GM21515 (cell line): ENCODE measurements at regions not wholly inside any gene's neighbourhood (a gene's known extent, or its start where the extent isn't known, plus 50 kb on each side); places are given as distances from the start of the nearest gene placed in this dataset.

Source experiments
- ATAC-seq: cut with Tn5 transposase; IDR thresholded peaks from one replicate; pipeline ENCODE4 v1.9.1; 2021; ENCODE audit not compliant: unreplicated experiment

DNA sequence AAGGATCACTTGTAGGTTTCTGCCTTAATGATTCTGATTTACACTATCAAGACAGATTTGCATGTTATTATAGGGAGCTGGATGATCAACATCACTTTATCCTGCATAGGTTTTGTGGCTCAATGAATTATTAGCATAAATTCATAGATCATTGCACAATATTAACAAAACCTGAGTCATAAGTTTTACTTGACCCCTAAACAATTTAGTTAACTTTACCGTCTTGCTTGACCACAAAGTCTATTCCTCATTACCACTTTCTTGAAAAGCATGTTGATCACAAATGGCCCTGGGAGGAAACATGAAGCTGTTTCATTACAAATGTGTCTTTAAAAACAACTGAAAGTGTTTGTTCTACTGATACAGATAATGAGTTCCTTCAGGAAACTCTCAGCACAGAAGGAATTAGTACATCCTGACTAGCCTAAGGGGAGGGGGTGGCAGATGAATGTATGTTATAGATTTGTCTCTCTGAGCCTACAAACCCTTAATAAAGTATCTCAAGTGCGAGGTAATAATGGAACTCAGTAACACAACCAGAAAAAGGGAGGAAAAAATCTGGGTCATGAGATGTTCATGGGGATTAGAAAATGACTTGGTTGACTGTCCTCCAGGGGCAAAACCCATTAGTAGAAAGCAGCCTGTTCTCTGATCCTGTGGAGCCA, 303.4 kb downstream of the PIK3C3 start:
- ATAC-seq: no peak

DNA sequence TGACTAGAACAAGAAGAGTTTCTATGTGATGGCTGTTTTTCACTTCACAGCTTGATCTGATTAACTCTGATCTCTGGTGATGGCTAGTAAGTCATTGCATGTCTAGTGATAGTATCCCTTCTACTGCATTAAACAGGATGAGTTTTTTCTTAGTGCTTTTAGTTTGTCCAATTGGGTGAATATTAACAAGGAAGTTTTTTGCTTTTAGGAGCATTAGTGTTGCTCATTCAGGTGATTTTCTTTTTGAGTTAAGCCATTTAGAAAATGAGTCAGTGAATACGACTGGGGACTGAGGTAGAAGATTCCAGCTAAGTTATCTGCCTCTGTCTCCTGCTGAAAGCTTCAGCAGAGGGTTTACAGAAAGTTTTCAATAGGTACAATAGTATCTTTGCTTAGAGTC, 306.7 kb downstream of the PIK3C3 start:
- no peak for ATAC-seq

DNA sequence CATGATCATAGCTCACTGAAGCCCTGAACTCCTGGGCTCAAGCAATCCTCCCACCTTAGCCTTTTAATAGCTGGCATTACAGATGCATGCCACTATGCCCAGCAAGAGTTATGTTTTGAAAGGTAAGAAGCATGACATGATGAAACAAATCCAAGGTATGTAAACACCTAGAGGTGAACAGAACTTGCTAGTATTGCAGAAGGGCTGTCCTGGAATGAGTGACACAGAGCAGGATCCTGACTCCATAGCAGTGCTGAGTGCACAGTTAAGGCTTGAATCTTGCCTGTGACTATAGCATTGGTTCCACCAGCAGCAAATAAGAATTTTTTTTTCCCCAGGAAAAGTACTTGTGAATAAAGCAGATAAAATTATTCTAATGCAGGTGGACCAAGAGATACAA, 309.5 kb downstream of the PIK3C3 start:
- ATAC-seq: no peak

- no peak for ATAC-seq
These were observed 313.2 kb downstream of the PIK3C3 start for GRCh38 chr18:42268186-42268725.

DNA sequence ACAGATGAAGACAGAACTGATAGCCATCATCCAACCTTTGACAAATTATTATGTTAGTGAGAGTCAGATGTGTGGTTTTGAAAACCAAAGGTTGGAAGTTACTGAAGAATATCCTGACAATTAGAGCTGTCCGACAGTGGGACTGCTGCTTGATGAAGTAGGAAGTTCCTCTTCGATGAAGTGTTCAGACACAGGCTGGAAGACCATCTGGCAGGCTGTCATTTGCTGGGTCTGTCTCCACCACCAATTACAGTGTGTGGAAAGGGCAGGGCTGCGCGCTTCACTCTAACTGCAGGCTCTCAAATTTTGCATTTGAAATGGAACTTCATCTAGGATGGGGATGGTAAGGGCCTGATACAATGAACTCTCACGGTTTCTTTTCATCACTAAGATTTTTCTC, 313.8 kb downstream of the PIK3C3 start:
- ATAC-seq: no peak

- no peak for ATAC-seq
These were observed 316.8 kb downstream of the PIK3C3 start for GRCh38 chr18:42271647-42272414.

DNA sequence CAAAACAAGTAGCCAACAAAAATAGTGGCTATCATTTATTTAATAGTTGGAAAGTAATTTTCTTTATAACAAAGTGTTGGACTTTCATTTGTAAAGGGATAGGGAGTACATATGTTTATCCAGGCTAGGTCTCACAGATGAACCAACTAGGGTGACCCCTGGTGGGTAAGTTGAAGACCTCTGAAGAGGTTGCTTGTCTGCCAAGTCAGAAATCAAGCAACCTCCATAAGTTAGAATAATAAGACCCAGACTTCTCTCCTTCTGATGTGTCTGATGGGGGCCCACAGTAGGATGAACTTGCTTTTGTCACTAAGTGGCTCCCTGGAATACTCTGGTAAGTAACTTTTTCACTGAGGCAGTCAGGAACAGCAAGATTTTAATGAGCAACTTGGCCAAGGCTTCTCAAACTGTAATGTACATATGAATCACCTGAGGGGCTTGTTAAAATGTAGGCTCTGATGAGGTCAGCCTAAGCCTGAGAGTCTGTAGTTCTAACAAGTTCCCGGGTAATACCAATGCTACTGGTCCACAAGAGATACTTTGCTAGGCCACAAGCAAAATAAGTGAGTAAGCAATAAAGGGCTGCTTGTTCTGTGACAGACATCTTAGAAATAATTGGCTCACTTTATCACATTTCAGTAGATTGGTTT, 319.6 kb downstream of the PIK3C3 start:
- ATAC-seq: no peak

DNA sequence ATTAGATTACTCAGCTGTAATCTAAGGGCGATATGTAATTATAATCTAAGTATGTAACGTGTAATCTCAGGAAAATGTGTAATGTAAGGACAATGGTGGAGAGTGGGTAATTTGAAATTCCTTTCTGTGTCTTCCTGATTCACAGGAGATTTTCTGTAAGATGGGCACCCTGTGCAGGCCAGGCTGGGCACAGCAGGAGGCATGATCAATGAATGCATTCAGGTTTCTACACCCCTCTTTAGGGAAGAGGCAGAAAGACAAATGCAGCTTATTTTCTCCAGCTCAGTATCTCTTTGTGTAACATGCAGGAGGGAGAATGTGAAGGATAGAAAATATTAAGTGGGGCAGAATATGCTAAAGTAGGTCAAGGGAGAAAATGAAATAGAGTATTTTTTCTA, 320.1 kb downstream of the PIK3C3 start:
- no peak for ATAC-seq

- ATAC-seq: no peak
These were observed 321.1 kb downstream of the PIK3C3 start for GRCh38 chr18:42275949-42276730.

GRCh38 chr18:42281124-42281523, 326.1 kb downstream of the PIK3C3 start:
- no peak for ATAC-seq

DNA sequence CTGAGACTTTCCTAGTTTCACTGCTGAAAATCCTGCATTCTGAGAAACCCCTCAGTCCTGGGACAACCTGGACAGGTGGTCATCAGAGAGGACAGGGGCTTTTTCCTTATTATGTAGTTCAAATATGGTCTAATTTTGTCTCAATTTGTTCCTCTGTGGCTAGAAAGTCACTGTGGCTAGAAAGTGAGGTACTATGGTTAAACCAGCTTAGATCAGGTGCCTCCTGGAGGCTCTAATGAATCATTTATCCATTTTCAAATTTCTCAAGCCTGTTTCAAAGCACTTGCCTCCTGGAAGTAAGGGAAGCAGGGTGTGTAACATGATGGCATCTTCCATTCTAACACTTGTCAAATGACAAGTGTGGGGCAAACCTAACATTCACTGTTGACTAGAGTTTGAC, 326.8 kb downstream of the PIK3C3 start:
- ATAC-seq: no peak

DNA sequence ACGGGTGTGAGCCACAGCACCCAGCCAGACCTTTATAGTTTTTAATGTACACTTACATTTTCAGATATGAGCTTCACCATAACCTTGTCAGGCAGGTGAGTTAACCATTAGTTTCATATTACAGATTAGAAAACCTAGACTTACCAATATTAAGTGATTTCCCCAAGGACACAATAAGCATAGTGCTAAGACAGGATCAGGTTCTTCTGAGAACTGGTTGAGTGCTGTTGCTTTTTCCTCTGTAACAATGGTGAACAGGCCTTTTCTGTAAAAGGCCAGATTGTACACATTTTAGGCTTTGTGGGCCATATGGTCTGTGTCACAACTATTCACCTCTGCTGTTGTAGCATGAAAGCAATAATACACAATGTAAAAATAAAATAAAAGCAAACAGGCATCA, 332.0 kb downstream of the PIK3C3 start:
- ATAC-seq: no peak

GRCh38 chr18:42288129-42288528, 333.1 kb downstream of the PIK3C3 start:
- no peak for ATAC-seq

DNA sequence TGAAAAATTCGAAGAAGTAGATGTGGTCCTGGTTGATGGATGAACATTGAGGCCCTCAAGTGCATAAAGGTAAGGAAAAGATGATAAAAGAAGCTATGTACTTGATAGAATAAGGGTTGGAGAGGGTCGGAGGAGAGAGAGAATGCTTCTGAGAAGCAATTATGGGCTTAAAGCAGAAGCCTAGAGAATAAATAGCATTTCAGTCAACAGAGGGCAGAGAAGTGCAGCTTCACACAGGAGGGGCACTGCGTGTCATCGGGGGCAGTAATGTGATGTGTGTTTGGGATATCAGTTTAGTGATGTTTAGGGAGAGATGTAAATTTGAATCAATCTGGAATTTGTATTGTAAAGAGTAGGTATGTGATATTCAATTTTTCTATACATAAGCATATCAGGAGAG, 334.5 kb downstream of the PIK3C3 start:
- no peak for ATAC-seq

DNA sequence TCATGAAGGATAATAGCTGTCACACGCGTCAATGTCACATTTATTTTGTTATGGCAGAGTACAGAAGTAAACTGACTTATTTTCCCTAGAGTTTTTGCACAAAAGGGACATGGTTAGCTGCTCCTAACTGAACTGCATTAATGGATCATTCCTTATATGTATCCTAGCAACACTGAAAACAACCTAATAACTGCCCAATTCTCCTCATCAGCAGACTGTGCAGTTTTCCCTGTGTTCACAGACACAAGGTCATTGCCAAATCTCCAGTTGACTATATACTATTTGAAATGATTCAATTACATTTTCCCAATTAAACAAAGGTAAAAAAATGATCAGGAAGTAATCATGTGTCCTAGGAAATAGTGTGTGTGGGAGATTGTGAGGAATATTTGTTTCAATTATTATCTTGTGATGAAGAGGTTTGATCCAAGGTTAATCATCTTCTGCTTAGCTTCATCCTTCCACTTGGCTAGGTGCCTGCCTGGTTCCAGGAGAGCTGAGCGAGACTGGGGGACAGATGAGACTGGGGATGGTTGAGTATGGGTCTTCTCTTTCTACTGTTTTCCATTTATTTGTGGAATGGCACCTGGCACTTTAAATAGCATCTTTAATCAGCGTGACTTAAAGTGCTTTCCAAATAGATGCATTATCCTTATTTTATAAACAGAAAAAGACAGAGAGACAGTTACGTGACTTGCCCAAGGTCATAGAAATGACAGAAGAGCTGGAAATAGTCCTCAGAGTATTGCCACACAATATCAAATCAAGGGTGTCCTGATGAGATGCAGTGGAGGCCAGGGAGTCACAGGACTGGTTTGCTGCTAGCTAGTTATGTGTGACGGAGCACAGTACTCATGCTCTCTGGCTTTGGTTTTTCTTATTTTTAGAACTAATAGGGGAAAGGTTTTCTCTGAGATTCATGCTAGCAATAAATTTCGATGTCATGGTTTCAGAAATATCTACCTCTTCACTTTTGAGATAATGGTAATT, 335.6 kb downstream of the PIK3C3 start:
- ATAC-seq: no peak

DNA sequence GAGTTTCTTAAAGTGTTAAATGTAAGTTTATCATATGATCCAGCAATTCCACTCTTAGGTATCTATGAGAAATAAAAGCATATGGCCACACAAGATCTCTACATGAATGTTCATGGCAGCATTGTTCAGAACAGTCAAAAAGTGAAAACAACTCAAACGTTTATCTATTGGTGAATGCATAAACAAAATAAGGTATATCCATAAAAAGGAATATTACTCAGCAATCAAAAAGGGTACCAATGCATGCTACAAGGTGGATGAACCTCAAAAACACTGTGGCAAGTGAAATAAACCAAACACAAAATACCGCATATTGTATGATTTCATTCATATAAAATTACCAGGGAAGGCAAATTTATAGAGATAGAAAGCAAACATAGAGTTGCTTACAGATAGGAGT, 337.6 kb downstream of the PIK3C3 start:
- no peak for ATAC-seq

- ATAC-seq: no peak
These were observed 341.2 kb downstream of the PIK3C3 start for GRCh38 chr18:42296192-42296591.

DNA sequence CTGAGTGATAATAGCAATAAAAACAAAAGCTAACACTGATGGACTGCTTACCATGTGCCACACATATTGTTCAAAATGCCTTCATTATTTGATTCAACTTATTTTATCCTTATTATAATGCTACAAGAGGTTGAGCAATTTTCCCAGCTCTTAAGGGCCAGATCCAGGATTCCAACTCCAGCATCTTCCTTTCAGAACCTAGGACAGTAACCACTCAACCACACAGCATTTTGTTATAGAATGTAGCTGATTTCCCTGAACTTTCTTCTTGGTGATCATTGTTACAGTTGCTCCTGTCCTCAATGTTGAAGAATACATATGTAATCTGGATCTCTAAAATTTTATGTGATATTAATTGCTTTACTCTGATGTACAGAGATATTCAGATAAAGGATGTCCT, 341.7 kb downstream of the PIK3C3 start:
- no peak for ATAC-seq

DNA sequence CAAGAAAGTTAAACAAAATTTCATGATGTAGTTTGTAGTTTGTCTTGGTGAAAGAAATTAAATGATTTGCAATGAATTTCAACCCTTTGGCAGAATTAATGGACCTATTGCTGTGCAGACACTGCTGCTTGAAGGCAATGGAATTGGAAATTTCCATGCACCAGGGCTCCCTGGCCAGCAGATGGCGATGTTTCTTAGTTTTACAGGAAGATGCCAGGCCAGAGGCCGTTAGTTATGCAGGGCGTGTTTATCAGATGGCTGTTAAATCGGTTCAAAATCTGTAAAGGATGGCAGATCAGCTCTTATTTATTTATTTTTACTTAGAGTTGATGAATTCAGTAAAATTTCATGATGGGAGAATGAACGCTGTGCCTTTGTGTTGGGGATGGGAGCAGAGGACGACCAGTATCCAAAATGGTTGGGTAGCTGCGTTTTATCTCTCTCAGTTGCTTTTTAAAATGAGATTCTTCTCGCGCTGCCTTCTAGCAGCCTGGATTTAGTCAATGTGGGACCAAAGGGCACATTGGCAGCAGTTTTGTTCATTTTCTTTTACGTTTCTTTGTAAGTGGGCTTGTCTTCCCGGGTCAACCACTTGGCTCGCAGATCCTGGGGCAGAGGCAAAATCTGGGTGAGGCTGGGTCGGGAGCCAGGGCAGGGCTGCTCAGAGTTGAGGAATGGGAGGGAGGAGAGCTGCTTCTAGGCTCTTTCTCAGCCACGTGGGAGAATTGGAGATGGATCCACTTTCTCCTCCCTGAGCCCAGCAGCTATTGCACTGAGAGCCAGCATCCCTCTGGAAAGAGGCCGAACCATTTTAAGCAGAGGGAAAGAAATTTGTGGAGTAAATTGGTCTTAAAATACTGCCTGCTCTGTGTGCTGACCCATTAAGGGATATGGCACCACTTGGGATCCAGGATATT, 344.0 kb downstream of the PIK3C3 start:
- peak; percentile 92 for ATAC-seq
